ENCODE measurements at regions not wholly inside any gene's neighbourhood (a gene's known extent, or its start where the extent isn't known, plus 50 kb on each side); places are given as distances from the start of the nearest gene placed in this dataset.
A peak's percentile ranks its signal among the peaks of the same experiment; 100 is the strongest.

DNA sequence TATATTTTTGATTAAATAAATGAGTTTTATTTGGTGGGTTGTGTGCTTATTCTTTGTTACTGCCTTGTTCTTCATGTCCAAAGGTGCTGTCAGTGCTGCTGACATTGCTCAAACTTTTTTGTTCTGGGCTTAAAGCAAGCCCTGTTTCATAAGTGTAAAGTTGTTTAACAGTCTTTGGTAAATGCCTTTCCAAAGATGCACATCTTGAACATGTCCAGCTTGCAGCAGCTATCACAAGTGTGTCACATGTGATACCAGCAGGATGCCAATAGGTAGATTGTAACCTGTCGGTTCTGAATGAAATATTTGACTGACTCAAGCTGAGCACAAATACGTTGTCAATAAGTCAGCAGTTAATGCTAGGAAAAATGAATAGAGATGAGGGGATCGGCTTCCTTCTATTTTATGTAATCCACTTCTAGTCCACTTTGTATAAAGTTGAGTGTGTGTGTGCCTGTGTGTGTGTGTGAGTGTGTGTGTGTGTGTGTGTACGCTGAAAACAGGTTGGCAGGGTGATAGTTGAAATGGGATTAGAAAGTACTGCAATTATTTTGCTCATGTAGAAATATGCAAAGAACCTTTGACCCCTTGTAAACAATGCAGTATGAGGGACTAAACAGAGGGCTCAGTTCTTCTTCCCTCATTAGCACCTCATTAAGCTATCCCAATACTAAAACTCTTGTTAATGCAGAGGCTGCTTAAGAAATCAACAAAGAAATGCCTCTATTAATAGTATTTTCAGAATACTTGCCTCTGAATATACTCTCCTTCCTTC is 986.5 kb downstream of the TUSC7 start:
- no peaks in the 10 kb centered on the region for H3K4me1 ChIP-seq (ENCODE audit: control insufficient read depth in 2 of 3, insufficient read depth in 2 of 3, low read depth in 1 of 3, low read length in 3 of 3)
- no peaks in the 10 kb centered on the region for H3K9me3 ChIP-seq (ENCODE audit: control insufficient read depth in 2 of 3, insufficient read depth in 1 of 3, low read length in 3 of 3)
- no peaks in the 10 kb centered on the region for H3K27me3 ChIP-seq (ENCODE audit: control insufficient read depth, insufficient read depth, low read length)
- no peak overlapping the region for H3K9ac ChIP-seq (ENCODE audit: low read length in 3 of 3)
- H3K36me3 ChIP-seq (ENCODE audit: control insufficient read depth in 2 of 3, insufficient read depth in 3 of 3, low read length in 3 of 3), result no peaks in the 10 kb centered on the region
- TF ChIP-seq, protein P1, sequence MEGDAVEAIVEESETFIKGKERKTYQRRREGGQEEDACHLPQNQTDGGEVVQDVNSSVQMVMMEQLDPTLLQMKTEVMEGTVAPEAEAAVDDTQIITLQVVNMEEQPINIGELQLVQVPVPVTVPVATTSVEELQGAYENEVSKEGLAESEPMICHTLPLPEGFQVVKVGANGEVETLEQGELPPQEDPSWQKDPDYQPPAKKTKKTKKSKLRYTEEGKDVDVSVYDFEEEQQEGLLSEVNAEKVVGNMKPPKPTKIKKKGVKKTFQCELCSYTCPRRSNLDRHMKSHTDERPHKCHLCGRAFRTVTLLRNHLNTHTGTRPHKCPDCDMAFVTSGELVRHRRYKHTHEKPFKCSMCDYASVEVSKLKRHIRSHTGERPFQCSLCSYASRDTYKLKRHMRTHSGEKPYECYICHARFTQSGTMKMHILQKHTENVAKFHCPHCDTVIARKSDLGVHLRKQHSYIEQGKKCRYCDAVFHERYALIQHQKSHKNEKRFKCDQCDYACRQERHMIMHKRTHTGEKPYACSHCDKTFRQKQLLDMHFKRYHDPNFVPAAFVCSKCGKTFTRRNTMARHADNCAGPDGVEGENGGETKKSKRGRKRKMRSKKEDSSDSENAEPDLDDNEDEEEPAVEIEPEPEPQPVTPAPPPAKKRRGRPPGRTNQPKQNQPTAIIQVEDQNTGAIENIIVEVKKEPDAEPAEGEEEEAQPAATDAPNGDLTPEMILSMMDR (IDR thresholded peaks at IDR 0.05; ENCODE audit: borderline replicate concordance, extremely low read depth, insufficient read depth), result no peak
- FAIRE-seq (no peak), DNase-seq (no peak)
- H3K27ac ChIP-seq (ENCODE audit: low read depth in 2 of 2, low read length in 2 of 2), result no peak overlapping the region
- intact Hi-C loops (cut with DNase I), result no loop called here
- H3K4me3 ChIP-seq (ENCODE audit: low read length in 3 of 3), result no peak overlapping the region

DNA sequence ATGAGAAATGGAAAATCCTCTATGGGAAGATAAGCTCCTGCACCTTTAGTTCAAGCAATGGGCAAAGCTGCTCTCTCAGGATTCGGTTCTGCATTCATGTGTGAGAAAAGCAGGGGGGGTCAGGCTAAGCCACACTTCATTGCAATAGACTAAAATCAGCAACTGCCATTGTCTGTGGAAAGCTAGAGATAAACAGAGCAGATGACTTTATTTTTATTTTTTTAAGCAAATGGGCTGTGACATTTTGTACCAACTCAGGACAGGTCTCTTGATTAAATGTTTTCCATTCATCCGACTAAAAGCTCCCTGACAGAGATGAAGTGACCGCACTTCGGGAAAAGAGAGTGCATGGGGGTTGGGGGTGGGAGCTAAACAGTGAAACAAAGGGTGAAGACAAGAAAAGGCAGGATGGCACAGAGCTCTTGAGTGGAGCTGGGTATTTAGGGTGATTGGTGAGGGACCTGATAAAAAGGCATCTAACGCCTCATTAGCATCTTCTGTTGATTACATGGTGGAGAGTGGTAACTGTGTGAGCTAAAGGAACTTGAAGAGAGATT is 987.4 kb downstream of the TUSC7 start:
- H3K36me3 ChIP-seq (ENCODE audit: control insufficient read depth in 2 of 3, insufficient read depth in 3 of 3, low read length in 3 of 3), result no peaks in the 10 kb centered on the region
- H3K4me1 ChIP-seq (ENCODE audit: control insufficient read depth in 2 of 3, insufficient read depth in 2 of 3, low read depth in 1 of 3, low read length in 3 of 3), result no peaks in the 10 kb centered on the region
- H3K27ac ChIP-seq (ENCODE audit: low read depth in 2 of 2, low read length in 2 of 2), result no peak overlapping the region
- peak in 3 of 5 donors; percentile 13 to 33 (median 24) for DNase-seq
- no peak for FAIRE-seq
- H3K4me3 ChIP-seq (ENCODE audit: low read length in 3 of 3), result no peak overlapping the region
- no peak overlapping the region for H3K9ac ChIP-seq (ENCODE audit: low read length in 3 of 3)
- no peaks in the 10 kb centered on the region for H3K27me3 ChIP-seq (ENCODE audit: control insufficient read depth, insufficient read depth, low read length)
- H3K9me3 ChIP-seq (ENCODE audit: control insufficient read depth in 2 of 3, insufficient read depth in 1 of 3, low read length in 3 of 3), result no peaks in the 10 kb centered on the region
- TF ChIP-seq, protein P1 (IDR thresholded peaks at IDR 0.05; ENCODE audit: borderline replicate concordance, extremely low read depth, insufficient read depth), result no peak
- intact Hi-C loops (cut with DNase I), result no loop called here

DNA sequence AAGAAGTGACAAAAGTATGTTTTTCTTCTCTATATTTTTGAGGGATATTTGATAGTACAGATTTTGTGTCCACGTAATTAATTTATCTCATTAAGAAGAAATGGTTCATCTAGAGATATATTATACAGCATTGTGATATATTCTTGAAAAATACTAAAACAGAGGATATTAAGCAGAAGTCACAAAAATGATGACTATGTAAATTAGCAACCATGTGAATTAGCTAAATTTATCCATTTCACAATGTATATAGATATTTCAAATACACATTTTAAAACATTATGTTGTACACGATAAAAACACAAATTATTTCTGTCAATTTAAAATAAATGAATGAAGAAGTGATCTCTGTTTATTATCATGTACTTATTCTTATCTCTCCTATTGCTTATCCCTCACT is 989.5 kb downstream of the TUSC7 start:
- no peak overlapping the region for H3K9ac ChIP-seq (ENCODE audit: low read length in 3 of 3)
- H3K36me3 ChIP-seq (ENCODE audit: control insufficient read depth in 2 of 3, insufficient read depth in 3 of 3, low read length in 3 of 3), result no peaks in the 10 kb centered on the region

More for the DNA sequence above, 989.5 kb downstream of the TUSC7 start:
- TF ChIP-seq, protein P1 (IDR thresholded peaks at IDR 0.05; ENCODE audit: borderline replicate concordance, extremely low read depth, insufficient read depth), result no peak
- Histone ChIP-seq H3K27ac (ENCODE audit: low read depth in 2 of 2, low read length in 2 of 2) (no peak overlapping the region), H3K9me3 (ENCODE audit: control insufficient read depth in 2 of 3, insufficient read depth in 1 of 3, low read length in 3 of 3) (no peaks in the 10 kb centered on the region), H3K27me3 (ENCODE audit: control insufficient read depth, insufficient read depth, low read length) (no peaks in the 10 kb centered on the region), H3K4me1 (ENCODE audit: control insufficient read depth in 2 of 3, insufficient read depth in 2 of 3, low read depth in 1 of 3, low read length in 3 of 3) (no peaks in the 10 kb centered on the region), H3K4me3 (ENCODE audit: low read length in 3 of 3) (no peak overlapping the region)
- DNase-seq (no peak), FAIRE-seq (no peak)
- intact Hi-C loops (cut with DNase I), result no loop called here

Data from kidney (tissue), 13 donors.